Fibroblast of pulmonary artery (primary cell): ENCODE measurements at regions not wholly inside any gene's neighbourhood (a gene's known extent, or its start where the extent isn't known, plus 50 kb on each side); places are given as distances from the start of the nearest gene placed in this dataset.

Experiments
- DNase-seq: peaks from one replicate; pipeline ENCODE4 v3.0.0-alpha.2; 2010; ENCODE audit warnings: low read depth
- H3K4me3 ChIP-seq: replicated peaks from 2 replicates; pipeline ENCODE4 v1.5.1; 2011; ENCODE audit warnings: low read depth, mild to moderate bottlenecking, control low read depth, low read length, moderate library complexity
- CTCF ChIP-seq: IDR thresholded peaks from 2 replicates; pipeline ENCODE4 v1.5.1; 2011; ENCODE audit warnings: mild to moderate bottlenecking, control low read depth, low read length, inconsistent platforms; ENCODE audit errors: missing control alignments

DNA sequence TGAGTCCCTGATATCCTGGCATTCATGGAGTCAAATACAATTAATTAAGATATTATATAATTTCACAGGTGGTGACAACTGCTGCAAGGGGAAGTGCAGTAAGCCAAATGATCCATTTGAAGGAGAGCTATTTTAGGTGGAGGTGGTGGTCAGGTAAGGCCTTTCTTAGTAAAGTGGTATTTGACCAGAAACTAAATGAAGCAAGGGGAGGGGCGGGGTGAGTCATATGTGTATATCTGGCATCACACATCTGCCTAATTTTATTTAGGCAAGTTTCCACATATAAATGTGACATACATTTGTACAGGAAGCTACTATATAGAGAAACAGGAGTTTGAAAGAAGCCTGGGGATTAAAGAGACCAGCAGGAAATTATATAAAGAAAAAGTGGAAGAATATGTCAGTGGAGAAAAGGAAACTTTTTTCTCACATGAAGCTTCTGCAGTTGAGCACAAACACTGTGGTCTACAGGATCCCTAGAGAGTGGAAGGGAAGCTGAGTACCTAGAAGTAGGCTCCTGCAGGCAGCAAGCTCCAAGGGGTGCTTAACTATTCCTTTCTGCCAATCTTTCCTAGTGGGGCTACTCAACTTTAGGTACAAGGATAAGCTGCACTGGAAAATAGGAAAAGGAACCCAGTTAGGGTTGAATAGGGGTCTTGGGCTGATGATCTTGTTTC lies 99.6 kb downstream of the OGFRL1 start:
- no peak overlapping the region for H3K4me3 ChIP-seq
- DNase-seq = no peak
- no peak for TF ChIP-seq CTCF

GRCh38 chr6:71388856-71389527 lies 100.4 kb downstream of the OGFRL1 start:
- no peak for TF ChIP-seq CTCF
- no peak for DNase-seq
- H3K4me3 ChIP-seq = no peak overlapping the region

- TF ChIP-seq CTCF = no peak
- no peak overlapping the region for H3K4me3 ChIP-seq
- no peak for DNase-seq
Observed at GRCh38 chr6:71391126-71391525, 102.5 kb downstream of the OGFRL1 start.

GRCh38 chr6:71392276-71392675 lies 103.7 kb downstream of the OGFRL1 start:
- TF ChIP-seq CTCF = no peak
- DNase-seq = no peak
- no peak overlapping the region for H3K4me3 ChIP-seq

GRCh38 chr6:71393471-71393870 lies 104.9 kb downstream of the OGFRL1 start:
- peak; percentile 61 for DNase-seq
- no peak overlapping the region for H3K4me3 ChIP-seq

DNA sequence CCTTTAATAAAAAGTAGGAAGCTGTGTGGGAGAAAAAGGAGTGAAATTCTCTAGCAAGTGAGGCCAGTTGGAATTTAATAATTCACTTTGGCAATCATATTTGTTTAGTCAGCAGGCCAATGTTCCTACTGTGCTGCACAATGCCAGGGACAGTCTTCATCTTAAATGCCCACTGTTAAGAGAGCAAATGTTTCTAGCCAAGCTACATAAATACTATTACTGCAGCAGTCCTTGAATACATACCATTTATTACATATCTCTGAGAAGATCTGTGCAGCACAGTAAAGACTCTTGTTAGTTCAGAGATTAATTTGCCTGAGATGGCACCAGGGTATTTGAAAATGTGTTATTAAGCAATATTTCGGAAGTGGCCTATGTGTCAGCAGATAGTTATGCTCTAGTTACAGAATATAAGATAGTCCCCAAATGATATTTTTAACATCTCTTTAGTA lies 105.4 kb downstream of the OGFRL1 start:
- peak; percentile 71 for DNase-seq
- no peak for TF ChIP-seq CTCF
- no peak overlapping the region for H3K4me3 ChIP-seq

More at GRCh38 chr6:71393471-71393870, 104.9 kb downstream of the OGFRL1 start:
- no peak for TF ChIP-seq CTCF
